ENCODE measurements at regions not wholly inside any gene's neighbourhood (a gene's known extent, or its start where the extent isn't known, plus 50 kb on each side); places are given as distances from the start of the nearest gene placed in this dataset.

DNA sequence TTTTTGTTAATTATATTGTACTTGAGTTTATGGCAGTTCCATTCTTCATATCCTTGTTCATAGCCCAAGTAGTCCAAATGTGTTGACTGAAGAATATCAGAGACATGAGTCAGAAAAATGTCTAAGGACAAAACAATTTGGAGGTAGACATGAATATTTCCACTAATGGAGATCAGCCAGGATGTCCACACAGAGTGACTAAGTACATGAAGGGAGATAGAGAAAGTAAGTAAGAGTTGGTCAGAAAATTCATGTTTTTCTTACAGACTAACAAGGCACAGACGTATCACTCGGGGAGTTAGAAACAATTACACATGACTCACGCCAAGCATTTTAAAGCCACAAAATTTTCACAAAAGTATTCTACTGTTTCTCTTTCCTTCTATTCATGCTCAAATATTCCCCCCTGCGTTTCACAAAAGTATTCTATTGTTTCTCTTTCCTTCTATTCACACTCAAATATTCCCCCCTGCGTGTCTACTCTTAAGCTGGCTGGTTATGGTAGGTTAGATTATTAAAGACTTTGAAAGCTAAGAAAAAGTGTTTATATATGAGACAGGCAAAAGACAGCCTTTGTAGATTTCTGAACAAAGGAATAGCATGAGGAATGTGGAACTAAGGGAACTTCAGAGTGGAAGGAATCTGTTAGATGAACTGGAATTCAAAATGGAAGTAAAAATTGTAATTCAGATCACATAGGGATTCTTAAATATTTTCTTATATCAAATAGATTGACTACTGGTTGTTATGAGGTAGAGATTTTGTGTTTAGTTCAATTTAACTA, 648.7 kb upstream of the CCDC54 start:
- no peak for DNase-seq

DNA sequence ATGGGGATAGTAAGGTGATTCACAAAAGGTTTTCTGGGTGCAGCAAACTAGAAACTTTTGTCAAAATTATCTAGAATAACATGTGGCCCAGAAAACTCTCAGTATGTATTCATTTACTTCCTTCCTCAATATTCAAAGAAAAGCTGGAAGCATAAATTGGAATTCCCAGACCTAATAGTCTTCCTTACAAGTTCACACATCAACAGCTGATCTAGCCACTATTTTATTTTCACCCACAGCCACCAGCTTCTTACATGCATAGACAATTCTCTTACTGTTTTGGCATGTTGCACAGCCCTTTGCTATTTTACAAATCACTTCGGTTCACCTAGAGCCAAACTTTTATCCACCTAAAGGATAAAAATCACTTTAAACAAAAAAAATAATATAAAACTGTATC, 647.8 kb upstream of the CCDC54 start:
- DNase-seq = no peak

DNA sequence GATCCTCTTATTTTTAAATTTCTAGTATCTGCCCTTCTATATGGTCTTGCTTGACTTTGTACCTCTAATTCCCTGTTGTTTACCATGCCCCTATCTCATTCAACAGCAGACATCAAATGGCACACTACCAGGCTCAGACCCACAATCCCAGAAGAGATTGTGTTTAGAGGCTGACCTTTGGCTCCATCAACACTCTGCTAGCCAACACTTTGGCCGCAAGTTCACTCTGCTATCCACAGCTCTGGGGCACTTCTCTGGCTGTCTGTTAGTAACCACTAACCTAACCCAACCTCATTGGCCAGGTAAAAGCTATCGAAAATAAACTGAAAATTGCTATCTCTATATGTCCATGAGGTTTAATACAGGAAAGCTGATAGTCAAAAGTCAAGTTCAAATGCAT, 646.0 kb upstream of the CCDC54 start:
- DNase-seq = no peak

DNA sequence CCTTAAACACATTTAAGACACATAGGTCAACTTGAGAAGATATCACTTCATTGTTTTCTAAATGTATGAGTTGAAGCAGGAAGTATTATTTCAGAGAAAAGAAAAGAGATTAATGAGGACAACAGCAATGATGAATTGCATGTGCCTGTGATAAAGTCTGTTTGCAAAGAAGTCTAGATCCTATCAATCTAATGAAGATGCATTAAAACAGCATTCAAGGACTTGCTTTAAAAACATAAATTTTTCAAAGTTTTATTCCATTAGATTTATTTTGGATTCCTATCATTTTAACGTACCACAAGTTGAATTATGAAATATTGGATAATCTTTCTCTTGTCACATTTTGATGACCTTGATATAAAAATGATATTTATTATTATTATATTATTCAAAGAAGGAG, 642.5 kb upstream of the CCDC54 start:
- DNase-seq = no peak

DNA sequence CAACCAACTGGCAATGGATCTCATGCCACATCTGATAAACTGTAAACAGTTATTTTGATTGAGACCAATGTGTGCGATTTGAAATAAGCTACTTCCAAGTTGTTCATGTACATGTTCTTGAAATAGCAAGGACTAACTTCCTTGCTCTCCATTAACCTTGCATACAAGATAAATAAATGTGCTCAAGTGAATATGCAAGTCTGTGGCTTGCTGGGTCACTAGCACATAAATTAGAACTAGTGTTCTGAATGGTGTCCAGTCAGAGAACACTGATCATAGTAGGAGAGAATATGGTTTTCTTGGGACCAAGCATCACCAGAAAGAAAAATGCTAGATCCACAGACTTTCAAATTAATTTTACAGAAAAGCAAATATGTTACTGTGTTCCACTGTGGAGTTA, 640.0 kb upstream of the CCDC54 start:
- no peak for DNase-seq

DNA sequence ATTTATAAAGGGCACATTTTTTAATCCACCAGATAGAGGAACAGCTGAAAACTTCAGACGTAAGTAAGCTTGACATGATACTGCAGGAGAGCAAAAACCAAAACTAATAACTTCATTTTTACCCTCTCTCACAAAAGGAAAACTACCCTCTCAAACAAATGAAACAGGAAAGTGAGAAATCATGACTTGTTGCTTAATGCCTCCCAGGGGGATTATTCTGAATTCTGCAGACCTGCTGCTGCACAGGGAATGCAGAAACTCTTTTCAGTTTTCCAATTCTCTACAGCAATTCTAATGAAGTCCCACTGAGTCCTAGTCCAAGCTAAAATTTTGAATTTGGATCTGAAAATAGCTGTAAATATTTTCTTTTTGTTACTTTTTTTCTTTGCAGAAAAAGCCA, 637.1 kb upstream of the CCDC54 start:
- no peak for DNase-seq

DNA sequence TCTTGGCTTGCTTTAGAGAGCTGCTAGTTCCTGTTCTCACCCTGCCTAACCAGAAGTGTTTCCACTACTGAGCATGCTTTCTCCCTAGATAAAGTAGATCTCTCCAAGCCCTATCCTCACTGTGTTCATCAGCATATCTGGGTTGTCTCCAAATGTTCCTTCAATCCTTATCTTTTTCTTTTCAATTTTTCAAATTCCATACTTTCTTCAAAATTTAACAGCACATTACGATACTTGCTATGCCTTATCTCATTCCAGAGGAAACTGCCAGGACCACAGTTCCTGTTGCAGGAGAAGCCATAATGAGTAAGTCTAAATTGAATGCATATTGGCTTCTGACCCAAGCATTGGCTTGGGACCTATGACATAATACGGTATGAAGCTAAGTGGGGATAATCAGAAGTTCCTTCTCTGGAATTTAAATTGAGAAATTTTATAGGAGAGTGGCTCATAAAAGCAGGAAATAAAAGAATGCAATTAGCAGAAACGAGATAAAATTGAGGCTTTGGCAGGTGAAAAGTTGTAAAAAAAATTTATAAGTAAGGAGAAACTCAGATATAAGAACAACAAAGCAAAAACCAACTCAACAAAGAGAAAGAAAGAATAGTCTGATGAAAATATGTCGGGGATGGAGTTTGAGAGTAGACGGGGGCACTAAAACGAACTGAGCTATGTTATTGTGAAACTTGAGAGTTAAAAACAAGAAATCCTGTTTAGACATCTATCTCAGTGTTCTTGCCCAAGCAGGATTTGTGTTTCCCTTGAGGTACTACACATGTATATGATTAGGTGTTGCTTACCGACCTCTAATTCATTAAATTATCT, 631.7 kb upstream of the CCDC54 start:
- no peak for DNase-seq

DNA sequence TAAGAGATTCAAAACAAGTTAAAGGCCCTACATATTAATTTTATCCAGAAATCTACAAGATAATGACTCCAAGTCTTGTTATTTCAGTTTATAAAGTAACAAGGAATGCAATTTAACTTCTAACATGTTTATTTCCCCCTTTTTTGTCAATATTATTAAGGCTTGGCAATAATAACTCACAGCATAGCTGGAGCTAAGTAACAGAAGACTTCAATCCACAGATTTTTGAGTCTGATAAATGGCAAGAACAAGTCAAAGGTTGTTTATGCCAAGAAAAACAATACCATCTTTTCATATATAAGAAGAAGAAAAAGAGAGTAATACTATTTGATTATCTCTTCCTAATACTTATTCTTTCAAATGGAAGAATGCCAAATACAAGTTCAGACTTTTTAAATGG, 631.0 kb upstream of the CCDC54 start:
- no peak for DNase-seq

DNA sequence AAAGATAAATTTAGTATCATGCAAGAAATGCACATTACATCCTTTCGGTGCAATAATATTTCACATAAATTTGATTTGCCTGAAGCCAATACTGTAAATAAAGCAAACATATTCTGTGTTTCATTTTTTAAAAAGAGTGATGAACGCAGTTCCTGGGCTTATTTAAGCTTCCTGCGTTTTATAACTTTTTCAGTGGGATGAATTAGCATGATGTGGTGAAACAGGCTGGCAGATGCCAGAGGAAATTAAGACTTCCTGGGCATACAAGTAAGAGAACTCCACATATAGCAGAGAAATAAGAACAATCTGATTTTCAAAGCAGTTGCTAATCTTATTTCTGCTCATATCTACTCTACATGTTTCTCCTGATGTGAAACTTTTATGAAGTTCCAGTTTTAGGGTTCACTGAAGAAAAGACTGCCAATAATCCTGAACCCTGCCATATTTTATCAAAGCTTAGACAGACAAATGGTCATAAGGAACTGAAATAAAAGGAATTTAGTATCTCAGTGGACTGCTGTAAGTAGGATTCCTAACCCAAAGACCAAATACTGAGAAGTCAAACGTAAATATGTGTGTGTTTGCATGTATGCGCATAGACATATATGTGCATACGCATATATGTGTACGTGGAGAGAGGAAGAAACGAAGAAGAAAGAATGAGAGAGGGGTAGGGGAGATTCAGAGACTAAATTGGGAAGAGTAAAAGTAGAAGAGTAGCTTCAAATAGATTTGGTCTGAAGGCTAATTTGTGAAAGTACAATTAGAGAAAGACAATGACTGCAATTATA, 628.6 kb upstream of the CCDC54 start:
- no peak for DNase-seq

DNA sequence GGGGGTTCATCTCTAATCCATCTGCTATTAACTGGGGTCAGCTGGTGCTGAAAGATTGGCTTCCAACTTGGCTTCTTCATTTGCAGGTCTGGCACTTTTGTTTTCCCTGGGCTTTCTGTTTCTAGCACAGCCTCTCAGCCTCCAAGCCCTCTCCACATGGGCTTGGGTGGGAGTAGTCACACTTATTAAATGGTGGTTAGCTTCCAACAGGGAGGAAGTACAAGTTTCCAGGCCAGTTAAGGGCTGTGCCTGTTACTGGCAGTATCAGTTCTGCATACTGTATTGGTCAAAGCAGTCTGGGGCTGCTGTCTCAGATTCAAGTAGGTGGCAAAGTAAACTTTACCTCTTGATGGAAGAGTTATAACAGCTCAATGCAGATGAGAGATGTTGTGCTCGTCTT, 627.1 kb upstream of the CCDC54 start:
- DNase-seq = no peak

DNA sequence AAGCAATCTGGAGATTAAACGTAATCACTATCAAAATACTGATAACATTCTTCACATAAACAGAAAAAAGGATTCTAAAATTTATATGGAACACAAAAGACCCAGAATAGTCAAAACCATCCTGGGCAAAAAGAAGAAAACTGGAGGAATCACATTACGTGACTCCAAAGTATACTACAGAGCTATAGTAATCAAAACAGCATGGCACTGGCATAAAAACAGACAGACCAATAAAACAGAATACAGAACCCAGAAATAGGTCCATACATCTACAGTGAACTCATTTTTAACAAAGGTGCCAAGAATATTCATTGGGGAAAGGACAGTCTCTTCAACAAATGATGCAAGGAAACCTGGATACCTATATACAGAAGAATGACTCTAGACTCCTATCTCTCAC, 621.9 kb upstream of the CCDC54 start:
- DNase-seq = no peak

DNA sequence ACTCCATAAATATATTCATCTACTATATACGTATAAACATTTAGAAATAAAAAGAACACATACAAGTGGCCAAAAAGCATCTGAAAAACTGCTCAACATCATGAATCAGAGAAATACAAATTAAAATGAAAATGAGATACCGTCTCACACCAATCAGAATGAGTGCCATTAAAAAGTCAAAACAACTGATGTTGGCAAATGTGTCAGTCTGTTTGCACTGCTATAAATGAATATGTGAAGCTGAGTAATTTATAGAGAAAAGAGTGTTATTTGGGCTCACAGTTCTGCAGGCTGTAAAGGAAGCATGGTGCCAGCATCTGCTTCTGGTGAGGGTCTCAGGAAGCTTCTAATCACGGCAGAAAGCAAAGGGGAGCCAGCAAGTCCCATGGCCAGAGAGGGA, 620.3 kb upstream of the CCDC54 start:
- no peak for DNase-seq

DNA sequence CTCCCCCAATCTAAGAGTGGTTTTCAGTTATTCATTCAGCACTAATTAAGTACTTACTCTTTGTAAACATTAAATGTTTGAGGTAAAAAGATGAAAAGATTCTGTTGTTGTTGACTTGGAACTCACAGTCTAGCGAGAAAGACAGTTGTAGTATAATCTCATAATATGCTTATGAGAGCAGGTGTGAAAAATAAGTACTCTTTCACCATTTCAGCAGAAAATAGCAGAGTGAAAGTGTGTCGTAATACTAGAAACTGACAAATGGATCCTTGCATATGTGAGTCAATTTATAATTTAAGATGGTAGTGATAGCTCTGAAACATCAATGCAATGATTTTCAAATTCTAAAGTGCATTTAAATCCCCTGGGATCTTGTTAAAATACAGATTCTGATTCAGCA, 618.8 kb upstream of the CCDC54 start:
- no peak for DNase-seq

DNA sequence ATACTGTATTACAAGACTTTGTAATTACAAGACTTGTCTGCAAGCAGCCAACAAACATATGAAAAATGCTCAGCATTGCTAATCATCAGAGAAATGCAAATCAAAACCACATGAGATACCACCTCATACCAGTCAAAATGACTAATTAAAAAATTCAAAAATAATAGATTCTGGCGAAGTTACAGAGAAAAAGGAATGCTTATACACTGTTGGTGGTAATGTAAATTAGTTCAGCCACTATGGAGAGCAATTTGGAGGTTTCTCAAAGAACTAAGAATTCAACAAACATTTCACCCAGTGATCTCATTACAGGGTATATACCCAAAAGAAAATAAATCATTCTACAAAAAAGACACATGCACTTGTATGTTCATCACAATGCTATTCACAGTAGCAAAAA, 617.5 kb upstream of the CCDC54 start:
- DNase-seq = no peak

DNA sequence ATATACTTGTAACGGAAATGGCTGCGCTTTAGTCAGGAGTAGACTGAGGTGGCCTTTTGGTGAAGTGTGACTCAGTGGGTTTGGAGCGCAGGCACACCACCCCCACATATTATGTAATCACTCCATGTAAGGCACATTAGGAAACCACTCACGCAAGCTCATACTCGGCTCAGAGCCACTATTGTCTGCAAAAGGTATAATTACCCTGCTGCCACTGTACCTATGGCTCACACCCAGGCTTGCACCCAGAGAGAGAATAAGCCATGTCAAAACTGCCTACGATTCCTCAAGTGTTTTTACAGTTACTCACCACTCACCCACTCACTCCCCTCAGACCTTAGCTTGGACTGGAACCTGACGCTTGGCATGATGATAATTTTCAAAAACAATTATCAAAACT, 611.9 kb upstream of the CCDC54 start:
- DNase-seq = no peak

DNA sequence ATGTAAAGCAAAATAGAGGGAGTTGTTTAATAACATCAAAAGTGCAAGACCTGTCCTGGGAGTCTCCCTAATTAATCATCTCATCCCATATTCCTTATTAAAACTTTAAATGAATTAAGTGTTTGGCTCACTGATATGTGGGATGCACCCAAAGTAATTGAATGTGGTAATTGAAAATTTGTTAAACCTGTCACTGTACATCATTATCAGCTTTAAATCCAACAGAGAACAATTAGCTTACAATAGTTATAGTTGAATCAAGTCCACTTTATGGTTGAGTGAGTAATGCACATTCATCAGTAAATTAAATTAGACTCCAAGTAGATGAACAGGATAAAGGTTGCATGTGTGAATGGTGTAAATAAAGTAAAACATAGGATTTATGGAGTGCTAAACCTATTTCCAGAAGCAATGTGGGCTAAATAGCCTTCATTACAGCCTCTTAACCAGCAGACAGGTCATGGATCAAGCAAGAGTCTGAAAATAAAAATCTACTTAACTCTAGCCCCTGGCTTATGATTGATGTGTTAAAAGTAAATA, 608.2 kb upstream of the CCDC54 start:
- no peak for DNase-seq

DNA sequence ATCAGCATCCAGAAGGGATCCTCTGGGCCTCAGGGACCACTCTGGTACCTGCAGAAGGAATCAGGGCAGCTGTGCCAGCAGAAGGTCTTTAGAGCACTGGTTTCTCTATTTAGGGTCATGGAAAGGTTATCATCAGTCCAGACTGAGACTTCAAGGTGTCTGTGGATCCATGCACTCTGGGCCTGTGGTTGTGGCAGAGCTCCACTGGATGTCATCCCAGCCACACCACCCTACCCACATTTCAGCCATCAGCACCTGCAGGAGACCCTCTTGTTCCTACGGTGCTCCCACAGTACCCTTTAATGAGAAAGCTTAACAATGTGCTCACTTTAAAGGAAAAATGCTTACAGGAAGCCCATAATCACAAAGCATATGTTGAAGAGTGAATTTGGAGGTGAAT, 603.4 kb upstream of the CCDC54 start:
- no peak for DNase-seq

DNA sequence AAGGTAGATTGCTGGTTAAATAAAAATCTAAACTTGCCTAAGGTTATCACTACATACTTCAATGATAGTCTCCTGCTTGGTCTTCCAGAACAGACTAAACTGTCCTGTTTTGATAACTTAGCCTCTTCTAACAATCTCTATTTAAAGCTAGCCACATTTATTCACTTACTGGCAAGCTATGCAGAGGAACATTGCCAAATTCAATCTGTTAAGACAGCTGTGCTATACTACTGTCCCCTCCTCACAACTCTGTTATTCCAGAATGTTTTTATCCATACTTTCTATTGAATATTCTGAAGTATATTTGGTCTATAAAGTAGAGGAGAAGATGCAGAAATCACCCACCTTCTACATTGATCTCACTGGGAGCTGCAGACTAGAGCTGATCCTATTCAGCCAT, 594.0 kb upstream of the CCDC54 start:
- no peak for DNase-seq

DNA sequence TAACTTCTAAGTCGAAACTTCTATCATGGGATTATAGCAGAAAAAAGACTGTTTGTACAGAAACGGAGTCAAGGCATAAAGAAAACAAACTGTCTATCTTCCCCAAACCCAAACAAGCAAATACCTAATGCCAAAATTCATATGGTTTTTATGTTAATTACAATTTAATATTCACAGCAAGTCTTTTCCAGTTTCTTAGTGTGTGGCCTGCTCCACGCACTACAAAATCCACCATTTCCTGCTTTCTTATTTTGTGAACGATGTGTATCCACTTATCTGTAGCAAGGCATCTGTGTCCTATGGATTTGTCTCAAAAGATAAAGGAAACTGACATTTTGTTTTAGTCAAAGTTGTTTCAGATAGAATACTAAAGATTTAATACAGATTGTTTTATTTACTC, 588.0 kb upstream of the CCDC54 start:
- DNase-seq = no peak

DNA sequence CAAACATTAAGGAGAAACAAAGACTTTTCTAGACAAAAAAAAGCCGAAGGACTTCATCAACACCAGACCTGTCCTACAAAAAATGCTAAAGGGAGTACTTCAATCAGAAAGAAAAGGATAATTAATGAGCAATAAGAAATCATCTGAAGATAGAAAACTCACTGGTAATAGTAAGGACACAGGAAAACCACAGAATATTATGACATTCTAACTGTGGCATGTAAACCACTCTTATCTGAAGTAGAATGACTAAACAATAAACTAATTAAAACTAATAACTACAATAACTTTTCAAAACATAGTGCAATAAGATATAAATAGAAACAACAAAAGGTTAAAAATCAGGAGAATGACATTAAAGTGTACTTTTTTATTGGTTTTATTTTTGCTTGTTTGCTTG, 584.5 kb upstream of the CCDC54 start:
- no peak for DNase-seq

DNA sequence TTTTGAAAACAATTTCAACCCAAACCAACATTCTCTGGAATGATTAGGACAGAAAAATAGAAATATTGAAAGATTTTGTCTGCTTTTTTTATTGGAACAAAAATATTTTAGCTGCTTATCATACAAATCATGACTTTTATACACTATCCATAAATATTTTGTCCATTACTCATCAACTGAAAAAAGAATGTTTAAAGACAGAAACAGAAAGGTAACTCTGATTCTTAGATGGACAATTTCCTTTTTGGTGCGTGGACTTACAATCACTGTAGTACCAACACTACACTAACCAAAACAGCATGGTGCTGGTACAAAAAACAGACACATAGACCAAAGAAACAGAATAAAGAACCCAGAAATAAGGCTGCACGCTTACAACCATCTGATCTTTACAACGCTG, 582.8 kb upstream of the CCDC54 start:
- no peak for DNase-seq

DNA sequence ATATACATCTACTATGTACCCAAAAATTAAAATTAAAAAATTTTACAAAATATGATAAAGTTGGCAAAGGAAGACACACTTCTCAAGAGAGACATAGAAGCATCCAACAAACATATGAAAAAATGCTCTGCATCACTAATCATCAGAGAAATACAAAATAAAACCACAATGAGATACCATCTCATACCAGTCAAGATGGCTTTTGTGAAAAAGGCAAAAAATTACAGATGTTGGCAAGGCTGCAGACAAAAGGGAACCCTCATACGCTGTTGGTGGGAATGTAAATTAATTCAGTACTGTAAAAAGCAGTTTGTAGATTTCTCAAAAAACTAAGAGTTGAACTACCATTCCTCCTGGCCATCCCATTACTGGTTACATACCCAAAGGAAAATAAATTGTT, 581.7 kb upstream of the CCDC54 start:
- no peak for DNase-seq

DNA sequence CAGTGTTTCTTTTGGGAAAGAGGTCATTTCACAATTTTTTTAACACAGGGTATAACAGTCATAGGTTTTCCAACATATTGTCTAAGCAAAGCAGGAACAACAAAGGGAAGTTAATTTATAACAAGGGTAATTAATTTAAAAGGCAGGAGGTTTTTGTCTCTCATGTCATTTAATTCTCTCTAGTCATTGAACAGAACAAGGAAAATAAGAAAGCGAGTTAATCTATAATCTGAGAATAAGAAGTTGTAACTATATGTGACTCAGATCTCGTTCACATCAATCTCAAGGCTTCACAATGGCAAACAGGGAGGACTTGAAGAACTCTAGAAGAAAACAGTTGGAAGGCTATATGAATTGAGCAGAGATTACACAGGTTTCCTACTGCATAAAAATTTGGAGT, 579.8 kb upstream of the CCDC54 start:
- DNase-seq = no peak

DNA sequence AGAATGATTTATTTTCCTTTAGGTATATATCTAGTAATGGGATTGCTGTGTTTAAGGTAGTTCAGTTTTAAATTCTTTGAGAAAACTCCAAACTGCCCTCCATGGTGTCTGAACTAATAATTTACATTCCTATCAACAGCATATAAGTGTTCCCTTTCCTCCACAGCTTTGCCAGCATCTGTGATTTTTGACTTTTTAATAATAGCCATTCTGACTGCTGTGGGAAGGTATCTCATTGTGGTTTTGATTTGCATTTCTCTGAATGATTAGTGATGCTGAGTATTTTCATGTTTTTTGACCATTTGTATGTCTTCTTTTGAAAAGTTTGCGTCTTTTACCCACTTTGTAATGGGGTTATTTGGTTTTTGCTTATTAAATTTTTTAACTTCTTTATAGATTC, 571.6 kb upstream of the CCDC54 start:
- DNase-seq = no peak
